ENCODE measurements at regions not wholly inside any gene's neighbourhood (a gene's known extent, or its start where the extent isn't known, plus 50 kb on each side); places are given as distances from the start of the nearest gene placed in this dataset.

GRCh38 chr7:47636433-47637175, 54.7 kb upstream of the TNS3 start:
- H3K36me3 ChIP-seq (ENCODE audit: insufficient read depth), result no peaks in the 10 kb centered on the region
- H2AFZ ChIP-seq (ENCODE audit: low read depth), result no peak overlapping the region
- H3K27me3 ChIP-seq (ENCODE audit: insufficient read depth, low read depth), result no peaks in the 10 kb centered on the region
- no peaks in the 10 kb centered on the region for H3K79me2 ChIP-seq (ENCODE audit: insufficient read depth, low read depth)
- H3K4me2 ChIP-seq, result no peak overlapping the region
- no peak overlapping the region for H3K27ac ChIP-seq
- H3K4me1 ChIP-seq (ENCODE audit: low read depth, poor library complexity, severe bottlenecking), result no peaks in the 10 kb centered on the region
- no peaks in the 10 kb centered on the region for H4K20me1 ChIP-seq (ENCODE audit: insufficient read depth)
- no peak overlapping the region for H3K4me3 ChIP-seq (IDR thresholded peaks at IDR 0.05; ENCODE audit: insufficient read depth, low read depth, low read length)
- no peak for TF ChIP-seq CTCF (conservative IDR thresholded peaks at IDR 0.05; ENCODE audit: low read depth, low read length)
- H3K9ac ChIP-seq, result no peak overlapping the region

GRCh38 chr7:47636081-47636432, 54.1 kb upstream of the TNS3 start:
- no peak for TF ChIP-seq CTCF (conservative IDR thresholded peaks at IDR 0.05; ENCODE audit: low read depth, low read length)
- H3K27ac ChIP-seq, result no peak overlapping the region
- no peaks in the 10 kb centered on the region for H4K20me1 ChIP-seq (ENCODE audit: insufficient read depth)
- no peaks in the 10 kb centered on the region for H3K27me3 ChIP-seq (ENCODE audit: insufficient read depth, low read depth)
- no peaks in the 10 kb centered on the region for H3K36me3 ChIP-seq (ENCODE audit: insufficient read depth)
- no peaks in the 10 kb centered on the region for H3K79me2 ChIP-seq (ENCODE audit: insufficient read depth, low read depth)
- H3K4me3 ChIP-seq (IDR thresholded peaks at IDR 0.05; ENCODE audit: insufficient read depth, low read depth, low read length), result no peak overlapping the region
- H2AFZ ChIP-seq (ENCODE audit: low read depth), result no peak overlapping the region
- no peak overlapping the region for H3K4me2 ChIP-seq
- no peaks in the 10 kb centered on the region for H3K4me1 ChIP-seq (ENCODE audit: low read depth, poor library complexity, severe bottlenecking)
- no peak overlapping the region for H3K9ac ChIP-seq

GRCh38 chr7:47635091-47636080, 53.5 kb upstream of the TNS3 start:
- no peaks in the 10 kb centered on the region for H3K27me3 ChIP-seq (ENCODE audit: insufficient read depth, low read depth)
- no peak overlapping the region for H3K4me3 ChIP-seq (IDR thresholded peaks at IDR 0.05; ENCODE audit: insufficient read depth, low read depth, low read length)
- no peak overlapping the region for H2AFZ ChIP-seq (ENCODE audit: low read depth)
- no peaks in the 10 kb centered on the region for H3K79me2 ChIP-seq (ENCODE audit: insufficient read depth, low read depth)
- H3K36me3 ChIP-seq (ENCODE audit: insufficient read depth), result no peaks in the 10 kb centered on the region
- TF ChIP-seq CTCF (conservative IDR thresholded peaks at IDR 0.05; ENCODE audit: low read depth, low read length), result no peak
- H3K9ac ChIP-seq, result no peak overlapping the region
- no peaks in the 10 kb centered on the region for H4K20me1 ChIP-seq (ENCODE audit: insufficient read depth)
- H3K4me1 ChIP-seq (ENCODE audit: low read depth, poor library complexity, severe bottlenecking), result no peaks in the 10 kb centered on the region
- H3K27ac ChIP-seq, result no peak overlapping the region
- H3K4me2 ChIP-seq, result no peak overlapping the region

- Histone ChIP-seq H3K27ac (no peak overlapping the region), H3K79me2 (ENCODE audit: insufficient read depth, low read depth) (no peaks in the 10 kb centered on the region), H3K4me1 (ENCODE audit: low read depth, poor library complexity, severe bottlenecking) (no peaks in the 10 kb centered on the region), H3K9ac (no peak overlapping the region), H3K27me3 (ENCODE audit: insufficient read depth, low read depth) (no peaks in the 10 kb centered on the region), H3K4me2 (no peak overlapping the region), H3K4me3 (IDR thresholded peaks at IDR 0.05; ENCODE audit: insufficient read depth, low read depth, low read length) (no peak overlapping the region), H2AFZ (ENCODE audit: low read depth) (no peak overlapping the region), H3K36me3 (ENCODE audit: insufficient read depth) (no peaks in the 10 kb centered on the region), H4K20me1 (ENCODE audit: insufficient read depth) (no peaks in the 10 kb centered on the region)
- no peak for TF ChIP-seq CTCF (conservative IDR thresholded peaks at IDR 0.05; ENCODE audit: low read depth, low read length)
Observed at GRCh38 chr7:47634273-47634672, 52.4 kb upstream of the TNS3 start.

Measured in KMS-11 (cell line).